ENCODE measurements at regions not wholly inside any gene's neighbourhood (a gene's known extent, or its start where the extent isn't known, plus 50 kb on each side); places are given as distances from the start of the nearest gene placed in this dataset.

DNA sequence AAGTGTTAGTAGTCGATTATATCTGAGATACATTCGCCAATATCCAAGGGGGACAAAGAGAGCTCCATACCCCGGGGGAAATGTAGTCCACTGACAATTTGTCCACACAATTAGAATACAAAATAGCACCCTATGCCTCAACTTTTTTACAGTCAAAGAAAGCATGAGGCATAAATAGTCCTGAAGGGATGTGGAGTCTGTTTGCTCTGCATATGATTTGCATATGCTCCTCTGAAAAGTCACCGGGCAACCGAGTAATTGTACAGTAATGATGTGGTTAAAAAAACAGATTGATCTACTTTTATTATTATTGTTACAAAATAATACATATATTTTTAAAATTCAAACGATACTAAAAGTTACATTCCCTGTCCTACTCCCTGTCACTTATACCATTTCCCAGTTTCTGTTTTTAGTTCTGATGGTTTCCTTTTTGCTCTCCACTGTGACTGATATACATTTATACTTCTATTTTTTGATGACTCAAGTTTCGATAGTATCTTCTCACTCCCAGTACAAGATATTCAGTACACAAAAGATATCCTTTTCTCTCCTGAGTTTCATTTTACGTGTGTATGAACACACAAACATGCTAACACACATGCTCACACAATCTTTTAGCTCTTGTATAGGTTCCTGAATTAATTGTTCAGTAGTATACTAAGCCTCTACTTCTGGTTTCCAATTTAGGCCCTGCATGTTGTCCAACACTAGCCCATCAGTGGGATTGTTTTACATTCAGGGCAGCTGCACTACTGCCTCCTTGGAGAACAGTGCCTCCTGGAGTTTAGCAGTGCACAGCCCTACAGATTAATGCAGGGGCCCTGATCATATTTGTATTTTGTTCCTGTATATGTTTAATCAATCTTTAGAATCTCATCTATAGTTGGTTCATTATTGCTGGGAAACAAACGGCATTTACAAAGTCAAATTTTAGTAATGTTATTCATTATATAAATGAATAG, 130.9 kb downstream of the TES start:
- H3K9ac ChIP-seq (ENCODE audit: low read depth, low read length) = no peak overlapping the region
- no peaks in the 10 kb centered on the region for H3K36me3 ChIP-seq (ENCODE audit: control insufficient read depth, insufficient read depth, low read length)
- H3K4me1 ChIP-seq (ENCODE audit: control insufficient read depth, insufficient read depth, low read length) = no peaks in the 10 kb centered on the region
- H3K4me3 ChIP-seq (ENCODE audit: low read depth, low read length) = no peak overlapping the region
- H3K27me3 ChIP-seq (ENCODE audit: control insufficient read depth, insufficient read depth, low read length) = no peaks in the 10 kb centered on the region
- H3K27ac ChIP-seq (ENCODE audit: low read depth, low read length) = no peak overlapping the region
- H3K9me3 ChIP-seq (ENCODE audit: control insufficient read depth, insufficient read depth, low read length) = no peaks in the 10 kb centered on the region

DNA sequence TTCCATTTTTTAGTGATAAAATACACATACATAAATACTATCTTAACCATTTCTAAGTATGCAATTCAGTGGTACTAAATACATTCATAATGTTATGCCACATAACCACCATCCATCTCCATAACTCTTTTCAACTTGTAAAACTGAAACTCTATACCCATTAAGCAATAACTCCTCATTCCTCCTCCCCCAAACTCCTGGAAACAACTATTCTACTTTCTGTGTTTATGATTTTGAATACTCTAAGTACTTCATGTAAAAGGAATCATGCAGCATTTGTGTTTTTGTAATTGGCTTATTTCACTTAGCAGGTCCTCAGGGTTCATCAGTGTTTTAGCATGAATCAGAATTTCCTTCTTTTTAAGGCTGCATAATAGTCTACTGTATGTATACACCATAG, 131.8 kb downstream of the TES start:
- no peak overlapping the region for H3K27ac ChIP-seq (ENCODE audit: low read depth, low read length)
- H3K27me3 ChIP-seq (ENCODE audit: control insufficient read depth, insufficient read depth, low read length) = no peaks in the 10 kb centered on the region
- no peak overlapping the region for H3K4me3 ChIP-seq (ENCODE audit: low read depth, low read length)
- H3K9ac ChIP-seq (ENCODE audit: low read depth, low read length) = no peak overlapping the region
- H3K4me1 ChIP-seq (ENCODE audit: control insufficient read depth, insufficient read depth, low read length) = no peaks in the 10 kb centered on the region
- H3K36me3 ChIP-seq (ENCODE audit: control insufficient read depth, insufficient read depth, low read length) = no peaks in the 10 kb centered on the region
- H3K9me3 ChIP-seq (ENCODE audit: control insufficient read depth, insufficient read depth, low read length) = no peaks in the 10 kb centered on the region

DNA sequence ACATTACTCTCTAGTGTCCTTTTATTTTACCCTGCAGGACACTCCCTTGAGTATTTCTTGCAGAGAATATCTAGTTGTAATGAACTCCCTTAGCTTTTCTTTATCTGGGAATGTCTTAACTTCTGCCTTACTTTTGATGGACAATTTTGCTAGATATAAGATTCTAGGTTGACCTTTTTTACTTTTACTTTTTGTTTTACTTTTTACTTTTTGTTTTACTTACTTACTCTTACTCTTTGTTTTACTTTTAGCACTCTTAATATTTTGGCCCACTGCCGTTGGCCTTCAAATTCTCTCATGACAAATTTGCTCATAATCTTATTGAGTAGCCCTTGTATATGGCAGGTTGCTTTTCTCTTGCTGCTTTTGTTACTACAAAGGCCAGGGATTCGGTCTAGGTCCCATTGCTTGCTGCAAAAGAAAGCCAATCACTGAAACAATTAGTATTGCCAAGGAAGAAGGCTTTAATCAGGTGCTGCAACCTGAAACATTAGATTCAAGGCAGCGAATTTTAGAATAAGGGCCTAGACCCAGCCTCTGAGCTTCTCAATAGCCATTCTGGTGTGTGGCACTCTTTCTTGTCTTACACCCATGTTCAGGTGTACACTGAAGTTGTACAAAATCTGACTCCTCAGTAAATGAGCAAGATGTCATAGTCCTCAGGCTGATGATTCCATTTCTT, 137.0 kb downstream of the TES start:
- H3K27me3 ChIP-seq (ENCODE audit: control insufficient read depth, insufficient read depth, low read length) = no peaks in the 10 kb centered on the region
- H3K27ac ChIP-seq (ENCODE audit: low read depth, low read length) = no peak overlapping the region
- H3K4me1 ChIP-seq (ENCODE audit: control insufficient read depth, insufficient read depth, low read length) = no peaks in the 10 kb centered on the region
- H3K9ac ChIP-seq (ENCODE audit: low read depth, low read length) = no peak overlapping the region
- no peak overlapping the region for H3K4me3 ChIP-seq (ENCODE audit: low read depth, low read length)
- no peaks in the 10 kb centered on the region for H3K9me3 ChIP-seq (ENCODE audit: control insufficient read depth, insufficient read depth, low read length)
- no peaks in the 10 kb centered on the region for H3K36me3 ChIP-seq (ENCODE audit: control insufficient read depth, insufficient read depth, low read length)

DNA sequence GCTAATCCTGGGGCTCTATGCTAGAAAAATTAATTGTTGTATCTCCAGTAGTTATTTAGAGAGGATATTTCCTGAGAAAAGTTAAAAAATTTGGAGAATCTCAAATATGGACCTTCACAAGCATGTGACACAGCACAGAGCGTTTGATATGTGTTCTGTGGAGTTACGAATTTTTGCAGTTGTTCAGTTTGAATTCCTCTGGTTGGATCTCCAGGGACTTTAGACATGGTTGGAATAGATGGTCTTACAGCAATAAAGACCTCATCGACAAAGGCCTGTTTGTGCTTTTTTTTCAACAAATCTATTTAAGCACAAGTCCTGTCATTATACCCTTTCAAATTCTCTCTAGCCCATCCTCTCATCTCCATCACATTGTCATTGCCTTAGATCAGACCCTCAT, 138.0 kb downstream of the TES start:
- Histone ChIP-seq H3K27me3 (ENCODE audit: control insufficient read depth, insufficient read depth, low read length) (no peaks in the 10 kb centered on the region), H3K4me3 (ENCODE audit: low read depth, low read length) (no peak overlapping the region), H3K9me3 (ENCODE audit: control insufficient read depth, insufficient read depth, low read length) (no peaks in the 10 kb centered on the region), H3K27ac (ENCODE audit: low read depth, low read length) (no peak overlapping the region), H3K9ac (ENCODE audit: low read depth, low read length) (no peak overlapping the region), H3K4me1 (ENCODE audit: control insufficient read depth, insufficient read depth, low read length) (no peaks in the 10 kb centered on the region), H3K36me3 (ENCODE audit: control insufficient read depth, insufficient read depth, low read length) (no peaks in the 10 kb centered on the region)

- H3K27me3 ChIP-seq (ENCODE audit: control insufficient read depth, insufficient read depth, low read length) = no peaks in the 10 kb centered on the region
- no peaks in the 10 kb centered on the region for H3K36me3 ChIP-seq (ENCODE audit: control insufficient read depth, insufficient read depth, low read length)
- no peak overlapping the region for H3K27ac ChIP-seq (ENCODE audit: low read depth, low read length)
- no peak overlapping the region for H3K9ac ChIP-seq (ENCODE audit: low read depth, low read length)
- H3K4me3 ChIP-seq (ENCODE audit: low read depth, low read length) = no peak overlapping the region
- no peaks in the 10 kb centered on the region for H3K9me3 ChIP-seq (ENCODE audit: control insufficient read depth, insufficient read depth, low read length)
- peaks cover 6% of the 10 kb centered on the region; the same call in 1 of the 2 replicates for H3K4me1 ChIP-seq (ENCODE audit: control insufficient read depth, insufficient read depth, low read length)
Observed at GRCh38 chr7:116351966-116352365, 141.6 kb downstream of the TES start.

- Histone ChIP-seq H3K27ac (ENCODE audit: low read depth, low read length) (no peak overlapping the region), H3K4me1 (ENCODE audit: control insufficient read depth, insufficient read depth, low read length) (peaks cover 6% of the 10 kb centered on the region; the same call in 1 of the 2 replicates)
Observed at GRCh38 chr7:116353647-116354046, 143.3 kb downstream of the TES start.

DNA sequence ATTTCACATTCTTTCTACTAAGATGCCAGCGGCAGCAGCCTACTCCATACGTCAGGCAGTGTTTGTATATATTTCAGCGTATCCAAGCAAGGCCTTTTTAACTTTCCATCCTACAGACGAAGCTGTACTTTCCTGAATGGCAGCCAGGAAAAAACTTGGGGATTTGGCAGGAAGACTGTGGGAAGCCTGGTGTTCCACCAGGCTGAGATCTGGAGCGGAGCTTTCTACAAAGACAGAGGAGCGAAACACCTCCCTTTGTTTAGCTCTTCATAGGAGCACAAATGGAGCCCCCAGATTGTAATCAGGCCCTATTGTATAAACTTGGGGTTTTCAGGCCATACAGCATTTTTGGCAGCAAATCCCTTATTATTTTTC, 143.8 kb downstream of the TES start:
- Histone ChIP-seq H3K9me3 (ENCODE audit: control insufficient read depth, insufficient read depth, low read length) (no peaks in the 10 kb centered on the region), H3K27ac (ENCODE audit: low read depth, low read length) (peak overlapping the region; percentile 46), H3K4me3 (ENCODE audit: low read depth, low read length) (no peak overlapping the region), H3K4me1 (ENCODE audit: control insufficient read depth, insufficient read depth, low read length) (peaks cover 6% of the 10 kb centered on the region; the same call in 1 of the 2 replicates), H3K9ac (ENCODE audit: low read depth, low read length) (no peak overlapping the region), H3K27me3 (ENCODE audit: control insufficient read depth, insufficient read depth, low read length) (no peaks in the 10 kb centered on the region), H3K36me3 (ENCODE audit: control insufficient read depth, insufficient read depth, low read length) (no peaks in the 10 kb centered on the region)

More at GRCh38 chr7:116353647-116354046, 143.3 kb downstream of the TES start:
- no peaks in the 10 kb centered on the region for H3K36me3 ChIP-seq (ENCODE audit: control insufficient read depth, insufficient read depth, low read length)
- H3K4me3 ChIP-seq (ENCODE audit: low read depth, low read length) = no peak overlapping the region
- H3K9ac ChIP-seq (ENCODE audit: low read depth, low read length) = no peak overlapping the region
- H3K9me3 ChIP-seq (ENCODE audit: control insufficient read depth, insufficient read depth, low read length) = no peaks in the 10 kb centered on the region
- H3K27me3 ChIP-seq (ENCODE audit: control insufficient read depth, insufficient read depth, low read length) = no peaks in the 10 kb centered on the region

- no peak overlapping the region for H3K9ac ChIP-seq (ENCODE audit: low read depth, low read length)
- no peaks in the 10 kb centered on the region for H3K36me3 ChIP-seq (ENCODE audit: control insufficient read depth, insufficient read depth, low read length)
- H3K4me3 ChIP-seq (ENCODE audit: low read depth, low read length) = no peak overlapping the region
- no peaks in the 10 kb centered on the region for H3K9me3 ChIP-seq (ENCODE audit: control insufficient read depth, insufficient read depth, low read length)
- H3K27me3 ChIP-seq (ENCODE audit: control insufficient read depth, insufficient read depth, low read length) = no peaks in the 10 kb centered on the region
- H3K27ac ChIP-seq (ENCODE audit: low read depth, low read length) = peak overlapping the region; percentile 46
- peaks cover 6% of the 10 kb centered on the region; the same call in 1 of the 2 replicates for H3K4me1 ChIP-seq (ENCODE audit: control insufficient read depth, insufficient read depth, low read length)
Observed at GRCh38 chr7:116354546-116355423, 144.4 kb downstream of the TES start.

DNA sequence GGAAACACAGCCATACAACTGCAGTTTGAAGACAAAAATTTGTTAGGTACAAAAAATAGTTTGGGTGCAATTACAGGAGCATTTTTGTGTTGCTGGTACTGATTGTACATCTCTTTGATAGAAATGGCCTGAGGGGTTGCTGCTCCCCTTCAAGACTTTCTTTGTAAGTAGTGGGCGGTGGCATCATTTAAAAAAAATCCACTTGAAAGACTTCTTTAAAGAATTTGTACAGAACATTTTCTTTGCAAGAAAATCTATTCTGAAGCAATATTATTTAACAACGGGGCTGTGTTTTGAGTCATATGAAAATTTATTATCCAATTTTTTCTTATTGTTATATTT, 144.1 kb upstream of the CAV2 start:
- no peaks in the 10 kb centered on the region for H3K36me3 ChIP-seq (ENCODE audit: control insufficient read depth, insufficient read depth, low read length)
- no peaks in the 10 kb centered on the region for H3K9me3 ChIP-seq (ENCODE audit: control insufficient read depth, insufficient read depth, low read length)
- H3K27me3 ChIP-seq (ENCODE audit: control insufficient read depth, insufficient read depth, low read length) = no peaks in the 10 kb centered on the region
- no peak overlapping the region for H3K9ac ChIP-seq (ENCODE audit: low read depth, low read length)
- H3K27ac ChIP-seq (ENCODE audit: low read depth, low read length) = peak overlapping the region; percentile 46
- H3K4me1 ChIP-seq (ENCODE audit: control insufficient read depth, insufficient read depth, low read length) = peaks cover 6% of the 10 kb centered on the region; the same call in 1 of the 2 replicates
- H3K4me3 ChIP-seq (ENCODE audit: low read depth, low read length) = no peak overlapping the region

DNA sequence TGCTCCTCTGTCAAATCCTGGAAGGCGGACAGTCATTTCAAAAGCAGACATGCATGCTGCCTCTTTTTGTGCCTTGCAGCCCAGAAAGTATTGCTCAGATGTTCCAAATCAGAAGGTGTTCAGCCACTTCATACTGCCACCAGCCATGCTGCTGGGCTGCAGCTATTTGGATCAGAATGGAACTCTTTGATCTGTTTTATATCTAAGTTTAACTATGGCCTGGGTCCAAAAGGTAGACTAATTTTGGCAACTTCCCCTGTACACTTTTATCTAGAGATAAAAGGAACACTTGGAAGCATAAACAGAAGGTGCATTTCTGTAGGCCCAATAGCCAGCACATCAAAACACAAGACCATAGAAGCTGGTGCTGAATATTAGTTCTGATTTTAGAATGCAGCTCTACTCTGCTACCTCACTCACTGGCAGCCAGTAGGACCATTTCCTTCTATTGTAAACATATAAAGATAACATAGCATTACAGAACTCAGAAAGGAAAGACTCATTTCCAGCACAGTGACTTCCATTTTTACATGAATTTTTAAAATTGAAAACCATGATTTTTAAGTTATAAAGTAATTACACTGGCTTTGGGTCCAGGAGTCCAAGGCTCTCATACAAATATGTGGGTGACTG, 143.1 kb upstream of the CAV2 start:
- H3K4me1 ChIP-seq (ENCODE audit: control insufficient read depth, insufficient read depth, low read length) = peaks cover 6% of the 10 kb centered on the region; the same call in 1 of the 2 replicates
- no peak overlapping the region for H3K27ac ChIP-seq (ENCODE audit: low read depth, low read length)
- H3K4me3 ChIP-seq (ENCODE audit: low read depth, low read length) = no peak overlapping the region
- H3K9me3 ChIP-seq (ENCODE audit: control insufficient read depth, insufficient read depth, low read length) = no peaks in the 10 kb centered on the region
- H3K36me3 ChIP-seq (ENCODE audit: control insufficient read depth, insufficient read depth, low read length) = no peaks in the 10 kb centered on the region
- no peaks in the 10 kb centered on the region for H3K27me3 ChIP-seq (ENCODE audit: control insufficient read depth, insufficient read depth, low read length)
- no peak overlapping the region for H3K9ac ChIP-seq (ENCODE audit: low read depth, low read length)

All from HUES48 (cell line).